ENCODE measurements at regions not wholly inside any gene's neighbourhood (a gene's known extent, or its start where the extent isn't known, plus 50 kb on each side); places are given as distances from the start of the nearest gene placed in this dataset.

DNA sequence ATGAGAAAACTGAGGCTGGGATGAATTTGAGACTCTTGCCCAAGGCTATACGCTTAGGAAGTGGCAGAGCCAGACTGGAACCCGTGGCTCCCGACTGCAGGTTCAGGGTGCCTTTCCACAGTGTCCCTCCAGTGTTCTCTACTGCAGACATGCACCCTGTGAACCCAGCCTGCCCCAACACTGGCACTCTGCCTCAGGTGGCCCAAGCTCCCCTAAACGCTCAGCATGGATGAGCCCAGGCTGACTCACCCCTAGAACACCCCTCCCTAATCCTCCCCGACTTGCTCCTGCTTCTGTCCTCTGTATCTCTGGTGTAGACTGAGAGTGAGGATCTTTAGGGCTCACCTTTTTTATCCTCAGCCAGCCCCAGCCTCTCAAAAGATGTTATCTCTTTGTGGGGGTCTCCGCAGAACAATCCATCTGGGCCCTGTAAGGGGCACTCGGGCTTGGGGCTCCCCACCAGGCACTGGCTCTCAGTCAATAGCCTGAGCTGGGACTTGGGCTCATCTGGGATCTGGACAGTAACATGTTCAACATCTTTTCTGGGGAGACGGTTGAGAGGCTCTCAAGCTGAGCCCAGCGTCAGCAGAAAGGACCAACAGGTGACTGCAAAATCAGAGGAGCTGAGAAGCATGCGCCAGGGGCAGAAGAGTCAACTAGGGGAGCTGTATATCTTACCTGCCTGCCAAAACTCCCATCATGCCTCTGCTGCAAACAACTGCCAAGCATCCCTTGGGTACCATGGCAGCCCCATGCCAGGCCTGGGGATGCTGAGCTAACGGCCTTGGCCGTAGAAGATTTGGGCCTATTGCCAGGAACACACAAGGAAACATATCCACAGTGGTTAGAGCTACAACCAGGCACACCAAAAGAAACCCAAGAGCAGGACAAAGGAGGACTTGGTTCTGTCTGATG lies 176.2 kb downstream of the BUD13 start:
- TF ChIP-seq, protein P1, sequence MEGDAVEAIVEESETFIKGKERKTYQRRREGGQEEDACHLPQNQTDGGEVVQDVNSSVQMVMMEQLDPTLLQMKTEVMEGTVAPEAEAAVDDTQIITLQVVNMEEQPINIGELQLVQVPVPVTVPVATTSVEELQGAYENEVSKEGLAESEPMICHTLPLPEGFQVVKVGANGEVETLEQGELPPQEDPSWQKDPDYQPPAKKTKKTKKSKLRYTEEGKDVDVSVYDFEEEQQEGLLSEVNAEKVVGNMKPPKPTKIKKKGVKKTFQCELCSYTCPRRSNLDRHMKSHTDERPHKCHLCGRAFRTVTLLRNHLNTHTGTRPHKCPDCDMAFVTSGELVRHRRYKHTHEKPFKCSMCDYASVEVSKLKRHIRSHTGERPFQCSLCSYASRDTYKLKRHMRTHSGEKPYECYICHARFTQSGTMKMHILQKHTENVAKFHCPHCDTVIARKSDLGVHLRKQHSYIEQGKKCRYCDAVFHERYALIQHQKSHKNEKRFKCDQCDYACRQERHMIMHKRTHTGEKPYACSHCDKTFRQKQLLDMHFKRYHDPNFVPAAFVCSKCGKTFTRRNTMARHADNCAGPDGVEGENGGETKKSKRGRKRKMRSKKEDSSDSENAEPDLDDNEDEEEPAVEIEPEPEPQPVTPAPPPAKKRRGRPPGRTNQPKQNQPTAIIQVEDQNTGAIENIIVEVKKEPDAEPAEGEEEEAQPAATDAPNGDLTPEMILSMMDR (conservative IDR thresholded peaks at IDR 0.05 in 1 of 2, IDR thresholded peaks at IDR 0.05 in 1 of 2; ENCODE audit: low read depth in 1 of 2, low read length in 2 of 2), result no peak
- TF ChIP-seq EZH2 (IDR thresholded peaks at IDR 0.05; ENCODE audit: low read length, missing control alignments), result no peak
